ENCODE measurements at regions not wholly inside any gene's neighbourhood (a gene's known extent, or its start where the extent isn't known, plus 50 kb on each side); places are given as distances from the start of the nearest gene placed in this dataset.

DNA sequence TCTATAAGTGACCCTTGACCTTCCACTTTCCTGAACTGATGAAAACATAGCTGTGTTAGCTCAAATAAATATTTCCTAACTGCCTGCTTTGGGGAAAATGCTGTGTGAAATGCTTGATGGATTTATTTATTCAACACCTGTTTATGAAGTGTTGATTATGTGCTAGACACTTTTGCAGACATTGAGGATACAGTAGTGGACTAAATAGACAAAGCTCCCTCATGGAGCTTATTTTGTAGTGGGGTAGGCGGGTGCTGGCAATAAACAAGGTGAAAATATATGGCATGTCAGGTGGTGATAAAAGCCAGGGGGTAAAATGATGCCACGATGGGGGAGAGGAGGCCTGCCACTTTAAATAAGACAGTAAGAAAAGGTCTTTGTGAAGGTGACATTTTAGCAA is 50.2 kb upstream of the TLR3 start:
- TF ChIP-seq, protein P1, sequence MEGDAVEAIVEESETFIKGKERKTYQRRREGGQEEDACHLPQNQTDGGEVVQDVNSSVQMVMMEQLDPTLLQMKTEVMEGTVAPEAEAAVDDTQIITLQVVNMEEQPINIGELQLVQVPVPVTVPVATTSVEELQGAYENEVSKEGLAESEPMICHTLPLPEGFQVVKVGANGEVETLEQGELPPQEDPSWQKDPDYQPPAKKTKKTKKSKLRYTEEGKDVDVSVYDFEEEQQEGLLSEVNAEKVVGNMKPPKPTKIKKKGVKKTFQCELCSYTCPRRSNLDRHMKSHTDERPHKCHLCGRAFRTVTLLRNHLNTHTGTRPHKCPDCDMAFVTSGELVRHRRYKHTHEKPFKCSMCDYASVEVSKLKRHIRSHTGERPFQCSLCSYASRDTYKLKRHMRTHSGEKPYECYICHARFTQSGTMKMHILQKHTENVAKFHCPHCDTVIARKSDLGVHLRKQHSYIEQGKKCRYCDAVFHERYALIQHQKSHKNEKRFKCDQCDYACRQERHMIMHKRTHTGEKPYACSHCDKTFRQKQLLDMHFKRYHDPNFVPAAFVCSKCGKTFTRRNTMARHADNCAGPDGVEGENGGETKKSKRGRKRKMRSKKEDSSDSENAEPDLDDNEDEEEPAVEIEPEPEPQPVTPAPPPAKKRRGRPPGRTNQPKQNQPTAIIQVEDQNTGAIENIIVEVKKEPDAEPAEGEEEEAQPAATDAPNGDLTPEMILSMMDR (IDR thresholded peaks at IDR 0.05), result no peak
- no peak for TF ChIP-seq POLR2A (IDR thresholded peaks at IDR 0.05)

Measured in ovary (tissue), 3 donors.